KOPT-K1 (cell line): ENCODE measurements at regions not wholly inside any gene's neighbourhood (a gene's known extent, or its start where the extent isn't known, plus 50 kb on each side); places are given as distances from the start of the nearest gene placed in this dataset.
"Not testable (repeated sequence)": the region's sequence is repeated elsewhere in the genome, so short reads cannot be mapped to it uniquely, and the experiment has no call there.

Experiments used
- H3K27ac ChIP-seq: fragments of 200-600 bp; sonication (generic); 2 replicates; pipeline ENCODE4 v1.5.1; 2016; ENCODE audit warnings: antibody characterized with exemption, mild to moderate bottlenecking, low read depth, low read length; ENCODE audit not compliant: poor library complexity, severe bottlenecking
- H3K36me3 ChIP-seq: fragments of 200-600 bp; sonication (generic); 2 replicates; pipeline ENCODE4 v1.5.1; 2017; ENCODE audit warnings: antibody characterized with exemption, mild to moderate bottlenecking, low read length, moderate library complexity; ENCODE audit not compliant: insufficient read depth
- H3K9me3 ChIP-seq: fragments of 200-600 bp; sonication (generic); 2 replicates; pipeline ENCODE4 v1.5.1; 2017; ENCODE audit warnings: antibody characterized with exemption, low read length, mild to moderate bottlenecking; ENCODE audit not compliant: insufficient read depth, poor library complexity, severe bottlenecking

GRCh38 chrX:55142206-55142918, 53.5 kb downstream of the PAGE2 start:
- Histone ChIP-seq H3K36me3 (no peaks in the 10 kb centered on the region; the same call in 1 of the 2 replicates), H3K9me3 (no peaks in the 10 kb centered on the region), H3K27ac (no peak overlapping the region)

GRCh38 chrX:55142919-55143310, 54.1 kb downstream of the PAGE2 start:
- no peak overlapping the region for H3K27ac ChIP-seq
- H3K9me3 ChIP-seq: no peaks in the 10 kb centered on the region
- no peaks in the 10 kb centered on the region; the same call in 1 of the 2 replicates for H3K36me3 ChIP-seq

GRCh38 chrX:55143621-55144020, 54.8 kb downstream of the PAGE2 start:
- H3K36me3 ChIP-seq: no peaks in the 10 kb centered on the region; the same call in 1 of the 2 replicates
- no peak overlapping the region for H3K27ac ChIP-seq
- no peaks in the 10 kb centered on the region for H3K9me3 ChIP-seq

GRCh38 chrX:55144697-55145096, 55.9 kb downstream of the PAGE2 start:
- no peaks in the 10 kb centered on the region for H3K9me3 ChIP-seq
- H3K36me3 ChIP-seq: no peaks in the 10 kb centered on the region; the same call in 1 of the 2 replicates
- no peak overlapping the region for H3K27ac ChIP-seq

GRCh38 chrX:55149242-55149641, 60.4 kb downstream of the PAGE2 start:
- H3K27ac ChIP-seq: no peak overlapping the region
- H3K9me3 ChIP-seq: no peaks in the 10 kb centered on the region

GRCh38 chrX:55151199-55151598, 62.4 kb downstream of the PAGE2 start:
- no peaks in the 10 kb centered on the region; the same call in 1 of the 2 replicates for H3K36me3 ChIP-seq
- H3K9me3 ChIP-seq: no peaks in the 10 kb centered on the region
- no peak overlapping the region for H3K27ac ChIP-seq

More at GRCh38 chrX:55149242-55149641, 60.4 kb downstream of the PAGE2 start:
- no peaks in the 10 kb centered on the region; the same call in 1 of the 2 replicates for H3K36me3 ChIP-seq

GRCh38 chrX:55159551-55159950, 60.6 kb upstream of the PAGE5 start:
- Histone ChIP-seq H3K9me3 (no peaks in the 10 kb centered on the region), H3K36me3 (no peaks in the 10 kb centered on the region; the same call in 1 of the 2 replicates), H3K27ac (no peak overlapping the region)

- Histone ChIP-seq H3K27ac (peak overlapping the region; percentile 84), H3K36me3 (no peaks in the 10 kb centered on the region), H3K9me3 (no peaks in the 10 kb centered on the region)
These were observed 59.2 kb upstream of the PAGE5 start for GRCh38 chrX:55160685-55161552.

GRCh38 chrX:55161581-55161980, 58.6 kb upstream of the PAGE5 start:
- Histone ChIP-seq H3K36me3 (no peaks in the 10 kb centered on the region), H3K9me3 (no peaks in the 10 kb centered on the region), H3K27ac (peak overlapping the region; percentile 84)

- H3K9me3 ChIP-seq: no peaks in the 10 kb centered on the region
- no peak overlapping the region for H3K27ac ChIP-seq
- H3K36me3 ChIP-seq: no peaks in the 10 kb centered on the region
These were observed 57.0 kb upstream of the PAGE5 start for GRCh38 chrX:55163171-55163570.

GRCh38 chrX:55165026-55165425, 55.1 kb upstream of the PAGE5 start:
- H3K27ac ChIP-seq, H3K9me3 ChIP-seq, H3K36me3 ChIP-seq: not testable (repeated sequence)

GRCh38 chrX:55167124-55167803, 52.9 kb upstream of the PAGE5 start:
- Histone ChIP-seq H3K27ac (no peak overlapping the region), H3K36me3 (no peaks in the 10 kb centered on the region), H3K9me3 (no peaks in the 10 kb centered on the region)

GRCh38 chrX:55167901-55168300, 52.2 kb upstream of the PAGE5 start:
- Histone ChIP-seq H3K27ac (no peak overlapping the region), H3K9me3 (no peaks in the 10 kb centered on the region)

GRCh38 chrX:55169782-55170181, 50.4 kb upstream of the PAGE5 start:
- no peaks in the 10 kb centered on the region for H3K36me3 ChIP-seq
- no peaks in the 10 kb centered on the region for H3K9me3 ChIP-seq
- H3K27ac ChIP-seq: no peak overlapping the region

More at GRCh38 chrX:55167901-55168300, 52.2 kb upstream of the PAGE5 start:
- no peaks in the 10 kb centered on the region for H3K36me3 ChIP-seq
